ENCODE measurements at regions not wholly inside any gene's neighbourhood (a gene's known extent, or its start where the extent isn't known, plus 50 kb on each side); places are given as distances from the start of the nearest gene placed in this dataset.
"Not testable (repeated sequence)": the region's sequence is repeated elsewhere in the genome, so short reads cannot be mapped to it uniquely, and the experiment has no call there.

- no peak for DNase-seq
- in situ Hi-C loops (cut with HindIII; ENCODE audit: low pct_ligation_motif_present, low pct_unique_long_range_greater_than_20kb, low sequenced_read_pairs) = no loop called here
Measured at GRCh38 chr7:85950871-85951270, 692.8 kb upstream of the GRM3 start.

DNA sequence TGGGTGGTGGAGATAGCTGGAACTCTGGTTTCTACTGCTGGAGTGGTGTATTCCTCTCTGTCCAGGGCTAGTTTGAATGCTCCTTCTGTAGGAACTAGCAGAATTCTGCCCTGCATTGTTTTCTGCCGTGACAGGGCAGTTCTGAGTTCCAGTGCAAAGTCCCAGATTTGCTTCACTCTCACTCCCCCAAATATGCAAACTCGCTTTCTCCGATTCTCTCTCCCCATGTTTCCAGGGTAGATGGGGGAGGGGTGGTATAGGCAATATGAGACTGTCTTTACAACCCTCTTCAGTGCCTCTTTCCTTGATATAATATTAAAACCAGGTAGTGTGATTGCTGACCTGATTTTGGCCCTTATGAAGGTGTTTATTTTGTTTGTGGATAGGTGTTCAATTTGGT is 693.3 kb upstream of the GRM3 start:
- DNase-seq = no peak
- in situ Hi-C loops (cut with HindIII; ENCODE audit: low pct_ligation_motif_present, low pct_unique_long_range_greater_than_20kb, low sequenced_read_pairs) = no loop called here

DNA sequence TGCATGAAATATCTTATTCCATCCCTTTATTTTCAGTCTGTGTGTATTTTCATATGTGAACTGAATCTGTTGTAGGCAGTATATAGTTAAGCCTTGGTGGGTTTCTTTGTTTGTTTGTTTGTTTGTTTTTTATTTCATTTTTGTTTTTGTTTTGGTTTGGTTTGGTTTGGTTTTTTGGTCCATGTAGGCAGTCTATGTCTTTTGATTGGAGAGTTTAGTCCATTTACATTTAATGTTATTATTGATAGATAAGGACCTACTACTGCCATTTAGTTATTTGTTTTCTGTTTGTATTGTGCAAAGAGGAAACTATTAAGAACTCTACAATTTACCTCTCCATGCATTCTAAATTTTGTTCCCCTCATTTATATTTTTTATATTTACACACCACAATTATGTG is 695.9 kb upstream of the GRM3 start:
- in situ Hi-C loops (cut with HindIII; ENCODE audit: low pct_ligation_motif_present, low pct_unique_long_range_greater_than_20kb, low sequenced_read_pairs) = no loop called here
- DNase-seq = no peak

- in situ Hi-C loops (cut with HindIII; ENCODE audit: low pct_ligation_motif_present, low pct_unique_long_range_greater_than_20kb, low sequenced_read_pairs) = no loop called here
- no peak for DNase-seq
Measured at GRCh38 chr7:85940798-85941197, 702.9 kb upstream of the GRM3 start.

GRCh38 chr7:85931919-85932318 is 711.8 kb upstream of the GRM3 start:
- no peak for DNase-seq
- in situ Hi-C loops (cut with HindIII; ENCODE audit: low pct_ligation_motif_present, low pct_unique_long_range_greater_than_20kb, low sequenced_read_pairs) = no loop called here

DNA sequence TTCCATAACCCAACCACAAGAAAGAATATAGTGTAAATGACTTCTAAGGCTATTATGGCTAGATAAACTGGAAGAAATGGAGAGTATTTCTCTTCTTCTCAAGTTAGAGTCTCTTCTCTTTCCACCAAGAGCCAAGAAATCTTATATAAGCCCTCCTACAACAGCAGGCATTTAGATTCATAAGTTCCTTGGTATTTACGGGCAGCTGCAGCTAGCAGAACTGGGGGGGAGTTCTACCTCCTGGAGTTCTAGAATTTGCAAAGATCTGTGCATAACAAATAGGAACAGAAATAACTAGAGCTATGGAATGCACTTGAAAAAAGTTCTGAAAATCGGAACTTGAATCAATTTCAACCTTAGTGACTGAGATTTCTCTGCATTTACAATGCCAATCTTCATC is 715.2 kb upstream of the GRM3 start:
- in situ Hi-C loops (cut with HindIII; ENCODE audit: low pct_ligation_motif_present, low pct_unique_long_range_greater_than_20kb, low sequenced_read_pairs) = no loop called here
- no peak for DNase-seq

- in situ Hi-C loops (cut with HindIII; ENCODE audit: low pct_ligation_motif_present, low pct_unique_long_range_greater_than_20kb, low sequenced_read_pairs) = no loop called here
- no peak for DNase-seq
Measured at GRCh38 chr7:85927226-85927625, 716.5 kb upstream of the GRM3 start.

DNA sequence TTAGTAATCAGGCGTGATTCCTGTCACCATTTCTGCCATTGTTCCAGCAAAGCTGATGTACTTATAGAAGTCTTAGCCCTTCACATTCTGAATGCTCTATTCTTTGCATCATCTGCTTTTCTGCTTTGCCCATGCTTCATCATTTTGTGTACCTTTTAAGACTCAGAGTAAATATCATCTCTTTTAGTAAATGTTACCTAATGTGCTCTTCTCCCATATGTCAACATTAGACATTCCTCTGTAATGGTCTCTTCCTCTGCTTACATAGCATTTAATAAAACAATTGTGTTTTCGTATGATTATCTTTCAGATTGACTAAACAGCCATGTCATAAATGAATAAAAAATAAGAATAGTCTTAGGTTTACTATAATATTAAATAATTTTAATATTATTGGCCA is 719.6 kb upstream of the GRM3 start:
- no peak for DNase-seq
- in situ Hi-C loops (cut with HindIII; ENCODE audit: low pct_ligation_motif_present, low pct_unique_long_range_greater_than_20kb, low sequenced_read_pairs) = no loop called here

DNA sequence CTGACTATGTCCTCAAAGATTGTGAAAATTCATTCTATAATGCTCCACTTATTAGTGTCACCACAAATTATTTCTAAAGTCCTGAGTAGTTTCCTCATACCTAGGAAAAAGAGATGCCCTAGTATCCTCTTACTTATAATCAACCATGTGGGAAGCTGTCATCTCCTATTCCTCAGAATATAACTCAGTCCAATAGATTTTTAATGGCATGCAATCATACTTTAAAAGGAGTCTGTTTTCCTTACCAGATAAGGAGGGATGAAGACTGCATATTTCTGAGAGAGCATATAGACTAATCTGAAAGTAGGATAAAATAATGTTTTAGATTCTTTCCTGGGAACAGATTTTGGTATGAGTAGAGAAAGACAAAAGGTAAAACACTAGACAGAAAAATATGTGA is 727.7 kb upstream of the GRM3 start:
- DNase-seq = no peak
- in situ Hi-C loops (cut with HindIII; ENCODE audit: low pct_ligation_motif_present, low pct_unique_long_range_greater_than_20kb, low sequenced_read_pairs) = no loop called here

- in situ Hi-C loops (cut with HindIII; ENCODE audit: low pct_ligation_motif_present, low pct_unique_long_range_greater_than_20kb, low sequenced_read_pairs) = no loop called here
- no peak for DNase-seq
Measured at GRCh38 chr7:85914437-85914836, 727.6 kb upstream of the SEMA3D start.

- in situ Hi-C loops (cut with HindIII; ENCODE audit: low pct_ligation_motif_present, low pct_unique_long_range_greater_than_20kb, low sequenced_read_pairs) = no loop called here
- no peak for DNase-seq
Measured at GRCh38 chr7:85908051-85908450, 721.2 kb upstream of the SEMA3D start.

GRCh38 chr7:85897967-85898366 is 711.1 kb upstream of the SEMA3D start:
- no peak for DNase-seq
- in situ Hi-C loops (cut with HindIII; ENCODE audit: low pct_ligation_motif_present, low pct_unique_long_range_greater_than_20kb, low sequenced_read_pairs) = loop anchor here (25.0 kb wide), 1 partner anchor 564 kb away; no protein-coding TSS in a partner anchor

- DNase-seq = no peak
- in situ Hi-C loops (cut with HindIII; ENCODE audit: low pct_ligation_motif_present, low pct_unique_long_range_greater_than_20kb, low sequenced_read_pairs) = loop anchor here (25.0 kb wide), 1 partner anchor 566 kb away; no protein-coding TSS in a partner anchor
Measured at GRCh38 chr7:85896531-85896930, 709.7 kb upstream of the SEMA3D start.

DNA sequence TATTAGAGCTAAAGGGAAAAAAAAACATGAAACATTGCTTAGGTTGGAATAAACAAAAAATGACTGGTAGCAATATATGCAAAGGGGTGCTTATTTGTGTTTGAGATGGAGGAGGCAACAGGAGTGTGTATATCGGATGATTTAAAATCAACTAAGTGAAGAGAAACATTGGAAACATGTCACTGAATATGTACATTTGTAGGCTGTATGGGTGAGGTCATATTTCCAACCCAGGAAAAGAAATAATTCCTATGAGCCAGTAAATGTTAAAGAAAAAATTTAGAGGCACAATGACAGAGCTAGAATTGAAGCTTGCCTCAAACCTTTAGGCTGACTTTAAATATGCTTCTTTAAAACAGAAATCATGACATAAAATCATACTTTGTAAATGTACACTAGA is 709.0 kb upstream of the SEMA3D start:
- in situ Hi-C loops (cut with HindIII; ENCODE audit: low pct_ligation_motif_present, low pct_unique_long_range_greater_than_20kb, low sequenced_read_pairs) = loop anchor here (25.0 kb wide), 1 partner anchor 566 kb away; no protein-coding TSS in a partner anchor
- DNase-seq = no peak

DNA sequence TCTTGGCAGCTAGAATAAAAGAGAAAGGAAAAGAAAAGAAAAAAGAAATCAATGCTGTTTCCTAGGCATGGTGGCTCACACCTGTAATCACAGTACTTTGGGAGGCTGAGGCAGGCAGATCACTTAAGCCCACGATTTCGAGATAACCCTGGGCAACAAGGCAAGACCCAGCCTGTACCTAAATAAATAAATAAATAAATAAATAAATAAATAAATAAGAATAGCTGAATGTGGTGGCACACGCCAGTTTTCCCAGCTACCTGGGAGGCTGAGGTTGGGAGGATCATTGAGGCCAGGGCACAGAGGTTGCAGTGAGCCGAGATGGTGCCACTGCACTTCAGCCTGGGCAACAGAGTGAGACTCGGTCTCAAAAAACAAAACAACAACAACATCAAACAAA is 705.0 kb upstream of the SEMA3D start:
- in situ Hi-C loops (cut with HindIII; ENCODE audit: low pct_ligation_motif_present, low pct_unique_long_range_greater_than_20kb, low sequenced_read_pairs) = loop anchor here (25.0 kb wide), 1 partner anchor 570 kb away; no protein-coding TSS in a partner anchor
- not testable (repeated sequence) for DNase-seq

DNA sequence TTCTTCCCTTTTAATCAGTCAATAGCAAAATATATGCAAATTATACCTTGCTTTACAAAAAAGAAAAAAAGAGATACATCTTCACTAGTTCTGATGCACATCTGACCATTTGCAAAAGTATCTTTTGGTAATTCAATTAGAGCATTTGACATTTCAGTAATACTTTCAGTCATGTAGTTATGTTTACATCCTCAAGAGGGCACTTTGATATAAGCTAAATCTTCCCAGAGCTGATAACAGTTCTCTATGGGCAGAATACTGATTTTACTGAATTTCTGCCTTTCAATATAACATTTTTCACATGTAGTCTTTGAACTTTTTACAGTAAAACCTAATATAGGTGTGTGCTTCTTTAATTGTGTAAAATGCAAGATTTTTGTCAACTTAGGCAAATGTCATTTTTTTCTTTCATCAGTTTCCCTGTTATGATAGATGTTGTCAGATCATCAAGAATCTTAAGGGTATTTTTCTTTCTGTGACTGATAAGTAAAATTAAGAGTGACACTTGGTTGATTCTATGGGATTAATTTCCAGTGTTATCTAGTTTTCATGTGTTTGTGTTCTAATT is 703.5 kb upstream of the SEMA3D start:
- in situ Hi-C loops (cut with HindIII; ENCODE audit: low pct_ligation_motif_present, low pct_unique_long_range_greater_than_20kb, low sequenced_read_pairs) = loop anchor here (25.0 kb wide), 1 partner anchor 572 kb away; no protein-coding TSS in a partner anchor
- DNase-seq = peak; percentile 62

DNA sequence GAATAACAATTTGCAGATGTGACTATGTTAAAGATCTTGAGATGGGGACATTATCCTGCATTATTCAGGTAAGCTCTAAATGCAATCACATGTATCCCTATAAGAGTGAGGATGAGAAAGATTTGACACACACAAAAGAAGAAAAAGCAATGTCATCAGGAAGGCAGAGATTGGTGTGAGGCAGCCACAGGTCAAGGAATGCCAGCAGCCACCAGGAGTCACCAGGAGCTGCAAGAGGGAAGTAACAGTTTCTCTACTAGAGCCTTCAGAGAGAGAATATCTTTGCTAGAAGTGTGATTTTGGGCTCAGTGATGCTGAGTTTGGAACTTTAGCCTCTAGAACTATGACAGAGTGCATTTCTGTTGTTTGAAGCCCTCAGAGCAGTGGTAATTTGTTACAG is 700.3 kb upstream of the SEMA3D start:
- DNase-seq = no peak
- in situ Hi-C loops (cut with HindIII; ENCODE audit: low pct_ligation_motif_present, low pct_unique_long_range_greater_than_20kb, low sequenced_read_pairs) = loop anchor here (25.0 kb wide), 1 partner anchor 575 kb away; no protein-coding TSS in a partner anchor

GRCh38 chr7:85882335-85882734 is 695.5 kb upstream of the SEMA3D start:
- DNase-seq = no peak
- in situ Hi-C loops (cut with HindIII; ENCODE audit: low pct_ligation_motif_present, low pct_unique_long_range_greater_than_20kb, low sequenced_read_pairs) = loop anchor here (25.0 kb wide), 1 partner anchor 580 kb away; no protein-coding TSS in a partner anchor

- no peak for DNase-seq
- in situ Hi-C loops (cut with HindIII; ENCODE audit: low pct_ligation_motif_present, low pct_unique_long_range_greater_than_20kb, low sequenced_read_pairs) = loop anchor here (25.0 kb wide), 1 partner anchor 587 kb away; no protein-coding TSS in a partner anchor
Measured at GRCh38 chr7:85875398-85875797, 688.5 kb upstream of the SEMA3D start.

DNA sequence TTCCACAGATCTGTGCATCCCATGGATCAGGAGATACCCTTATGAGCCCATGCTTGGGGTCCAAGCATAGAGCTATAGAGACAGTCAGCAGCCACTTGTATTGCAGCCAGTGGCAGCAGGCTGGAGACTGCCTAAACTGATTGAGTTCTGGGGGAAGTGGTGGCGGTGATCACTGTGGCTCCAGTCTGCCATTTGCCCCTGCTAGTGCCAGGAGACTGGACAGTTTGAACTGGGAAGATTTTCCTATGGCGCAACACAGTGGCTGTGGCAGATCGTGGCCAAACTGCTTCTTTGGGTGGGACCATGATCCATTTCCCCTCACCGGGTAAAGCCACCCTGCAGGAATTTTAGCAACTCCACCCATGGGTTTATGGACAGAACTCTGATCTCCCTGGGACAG is 679.7 kb upstream of the SEMA3D start:
- in situ Hi-C loops (cut with HindIII; ENCODE audit: low pct_ligation_motif_present, low pct_unique_long_range_greater_than_20kb, low sequenced_read_pairs) = no loop called here
- no peak for DNase-seq
